Thyroid gland (tissue), 4 donors: ENCODE measurements at regions not wholly inside any gene's neighbourhood (a gene's known extent, or its start where the extent isn't known, plus 50 kb on each side); places are given as distances from the start of the nearest gene placed in this dataset.

Experiments used
- DNase-seq, 2 donors: peaks; one replicate each; pipeline ENCODE4 v3.0.0-alpha.2; 2019
- H3K27ac ChIP-seq, 3 donors: fragments of 200-600 bp; sonication (generic); 1 replicate in 2 of 3; 2 replicates in 1 of 3; pipeline ENCODE4 v1.5.1; 2016 to 2019; ENCODE audit warnings: mild to moderate bottlenecking in 1 of 3, moderate library complexity in 1 of 3
- H3K27me3 ChIP-seq: fragments of 200-600 bp; sonication (generic); one replicate; pipeline ENCODE4 v1.5.1; 2019
- H3K36me3 ChIP-seq, 2 donors: fragments of 200-600 bp; sonication (generic); one replicate each; pipeline ENCODE4 v1.5.1; 2016 to 2019
- H3K4me1 ChIP-seq, 2 donors: fragments of 200-600 bp; sonication (generic); one replicate each; pipeline ENCODE4 v1.5.1; 2017 to 2019
- H3K4me3 ChIP-seq, 3 donors: fragments of 200-600 bp; sonication (generic); replicated peaks in 1 of 3; 1 replicate in 2 of 3; 2 replicates in 1 of 3; pipeline ENCODE4 v1.5.1; 2016; ENCODE audit warnings: mild to moderate bottlenecking in 1 of 3
- H3K9me3 ChIP-seq: fragments of 200-600 bp; sonication (generic); one replicate; pipeline ENCODE4 v1.5.1; 2017
- POLR2A ChIP-seq, 2 donors: fragments of 450-650 bp; IDR thresholded peaks; one replicate each; pipeline ENCODE4 v1.6.1; 2017; ENCODE audit warnings: antibody characterized with exemption in 2 of 2, mild to moderate bottlenecking in 2 of 2, moderate library complexity in 1 of 2
- WGBS, 2 donors: methylation state at CpG; one replicate each; pipeline ENCODE4 v1.1.5; 2017; 5-methylcytosine and 5-hydroxymethylcytosine counted together
- intact Hi-C: fragments of 100-400 bp; cut with DNase I; formaldehyde crosslinking; loops from one replicate; pipeline ENCODE4 v1.15.1; 2023
- TF ChIP-seq, protein P1 (sequence below), 6 experiments: fragments of 200-600 bp in 3 of 6; fragments of 450-650 bp in 3 of 6; sonication (generic) in 3 of 6; IDR thresholded peaks; one replicate each; pipeline ENCODE4 v1.5.1; 2016 to 2019; ENCODE audit warnings: antibody characterized with exemption in 6 of 6, mild to moderate bottlenecking in 2 of 6, inconsistent platforms in 1 of 6, moderate library complexity in 1 of 6

DNA sequence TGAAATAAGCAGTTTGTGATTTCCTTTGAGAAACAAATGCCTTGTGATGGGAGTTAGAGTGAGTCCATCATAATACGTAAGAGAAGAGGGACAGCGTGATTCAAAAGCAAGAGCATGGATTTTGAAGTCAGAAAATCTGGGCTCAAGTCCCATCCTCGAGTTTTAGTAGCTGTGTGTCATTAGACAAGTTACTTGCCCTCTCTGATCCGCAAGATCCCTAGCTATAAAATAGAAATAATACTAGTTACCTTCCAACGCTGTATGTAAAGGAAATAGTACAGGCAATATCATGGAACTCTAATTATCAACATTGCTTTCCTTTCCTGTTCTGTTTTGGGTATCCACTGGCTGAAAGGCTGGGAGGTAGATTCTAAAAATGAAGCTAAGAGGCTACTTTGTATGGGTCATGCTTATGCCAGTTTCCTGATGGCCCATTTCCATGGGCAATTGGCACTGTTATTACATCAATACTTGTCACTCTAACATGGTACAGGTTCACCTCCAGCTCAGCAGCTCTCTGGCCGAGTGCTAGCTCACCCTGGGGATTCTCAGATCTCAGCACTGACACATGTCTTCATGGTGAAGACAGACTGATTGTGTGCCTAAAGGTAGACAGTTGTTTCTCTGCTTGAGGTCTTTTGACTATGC is 241.7 kb upstream of the KLF4 start:
- no peaks in the 10 kb centered on the region for H3K36me3 ChIP-seq
- no peak overlapping the region for H3K27ac ChIP-seq
- no peaks in the 10 kb centered on the region for H3K9me3 ChIP-seq
- intact Hi-C loops: no loop called here
- TF ChIP-seq, protein P1, sequence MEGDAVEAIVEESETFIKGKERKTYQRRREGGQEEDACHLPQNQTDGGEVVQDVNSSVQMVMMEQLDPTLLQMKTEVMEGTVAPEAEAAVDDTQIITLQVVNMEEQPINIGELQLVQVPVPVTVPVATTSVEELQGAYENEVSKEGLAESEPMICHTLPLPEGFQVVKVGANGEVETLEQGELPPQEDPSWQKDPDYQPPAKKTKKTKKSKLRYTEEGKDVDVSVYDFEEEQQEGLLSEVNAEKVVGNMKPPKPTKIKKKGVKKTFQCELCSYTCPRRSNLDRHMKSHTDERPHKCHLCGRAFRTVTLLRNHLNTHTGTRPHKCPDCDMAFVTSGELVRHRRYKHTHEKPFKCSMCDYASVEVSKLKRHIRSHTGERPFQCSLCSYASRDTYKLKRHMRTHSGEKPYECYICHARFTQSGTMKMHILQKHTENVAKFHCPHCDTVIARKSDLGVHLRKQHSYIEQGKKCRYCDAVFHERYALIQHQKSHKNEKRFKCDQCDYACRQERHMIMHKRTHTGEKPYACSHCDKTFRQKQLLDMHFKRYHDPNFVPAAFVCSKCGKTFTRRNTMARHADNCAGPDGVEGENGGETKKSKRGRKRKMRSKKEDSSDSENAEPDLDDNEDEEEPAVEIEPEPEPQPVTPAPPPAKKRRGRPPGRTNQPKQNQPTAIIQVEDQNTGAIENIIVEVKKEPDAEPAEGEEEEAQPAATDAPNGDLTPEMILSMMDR (IDR thresholded peaks at IDR 0.05): no peak
- TF ChIP-seq POLR2A (IDR thresholded peaks at IDR 0.05): no peak
- peaks cover 20 to 26% of the 10 kb centered on the region in 2 donors for H3K4me1 ChIP-seq
- no peak overlapping the region for H3K4me3 ChIP-seq
- DNase-seq: no peak
- H3K27me3 ChIP-seq: no peaks in the 10 kb centered on the region
- 91 to 92% methylated on average over 6 of the region's 6 CpGs for WGBS, 2 donors

DNA sequence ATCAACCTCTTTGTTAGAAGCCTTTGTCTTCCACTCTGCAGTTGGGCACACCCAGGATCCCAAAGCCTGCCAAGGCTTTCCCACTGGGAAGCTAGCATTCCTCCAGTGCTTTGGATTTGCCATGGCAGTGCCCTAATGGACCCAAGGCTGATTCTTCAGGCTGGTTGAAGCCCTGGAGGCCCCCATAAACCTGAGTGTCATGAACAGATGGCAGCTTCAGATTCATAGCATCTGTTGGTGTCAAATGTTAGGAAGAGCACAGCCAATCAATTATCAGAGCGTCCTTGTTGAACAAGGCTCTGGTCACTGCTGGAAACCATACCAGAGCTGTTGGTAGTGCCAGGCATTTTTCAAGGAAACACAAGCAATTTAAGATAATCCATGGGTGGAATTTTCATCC is 241.1 kb upstream of the KLF4 start:
- DNase-seq: no peak
- TF ChIP-seq, protein P1 (IDR thresholded peaks at IDR 0.05): no peak
- Histone ChIP-seq H3K36me3 (no peaks in the 10 kb centered on the region), H3K4me3 (no peak overlapping the region), H3K27ac (no peak overlapping the region), H3K9me3 (no peaks in the 10 kb centered on the region), H3K27me3 (no peaks in the 10 kb centered on the region), H3K4me1 (peaks cover 20 to 26% of the 10 kb centered on the region in 2 donors)
- intact Hi-C loops: no loop called here
- WGBS, 2 donors: 100% methylated on average over 1 of the region's 1 CpG

DNA sequence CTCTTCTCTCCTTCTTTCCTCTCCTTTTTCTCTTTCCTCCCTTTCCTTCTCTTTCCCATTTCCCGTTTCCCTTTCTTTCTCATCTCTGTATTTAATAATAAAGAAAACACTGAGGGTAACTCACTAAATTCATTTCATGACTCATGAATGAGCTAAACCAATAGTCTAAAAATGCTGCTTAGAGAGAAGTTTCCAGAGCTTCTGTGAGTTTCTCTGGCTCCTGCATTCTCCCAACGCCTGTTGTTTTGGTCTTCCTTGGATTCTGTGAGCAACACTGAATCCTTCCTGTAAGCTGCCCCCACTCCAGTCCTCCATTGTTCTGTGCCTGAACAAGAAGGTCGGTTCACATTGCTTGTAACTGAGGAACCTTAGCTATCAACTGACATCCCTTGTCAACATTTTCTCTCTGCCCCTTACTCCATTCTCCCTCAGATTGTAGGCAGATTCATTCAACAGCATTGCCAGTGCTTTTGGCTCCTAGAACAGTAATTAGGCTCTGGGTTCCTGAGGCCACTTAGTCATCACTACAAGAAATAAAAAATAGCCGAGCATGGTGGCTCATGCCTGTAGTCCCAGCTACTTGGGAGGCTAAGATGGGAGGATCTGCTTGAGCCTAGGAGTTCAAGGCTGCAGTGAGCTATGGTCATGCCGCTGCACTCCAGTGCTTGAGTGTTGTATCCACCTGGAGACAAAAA is 237.7 kb upstream of the KLF4 start:
- no peak overlapping the region for H3K27ac ChIP-seq
- 75 to 81% methylated on average over 5 of the region's 5 CpGs for WGBS, 2 donors
- no peaks in the 10 kb centered on the region for H3K36me3 ChIP-seq
- H3K9me3 ChIP-seq: no peaks in the 10 kb centered on the region
- no peak overlapping the region for H3K4me3 ChIP-seq
- no peaks in the 10 kb centered on the region for H3K27me3 ChIP-seq
- intact Hi-C loops: no loop called here
- TF ChIP-seq, protein P1 (IDR thresholded peaks at IDR 0.05): no peak
- TF ChIP-seq POLR2A (IDR thresholded peaks at IDR 0.05): no peak
- H3K4me1 ChIP-seq: no peaks in the 10 kb centered on the region
- no peak for DNase-seq

DNA sequence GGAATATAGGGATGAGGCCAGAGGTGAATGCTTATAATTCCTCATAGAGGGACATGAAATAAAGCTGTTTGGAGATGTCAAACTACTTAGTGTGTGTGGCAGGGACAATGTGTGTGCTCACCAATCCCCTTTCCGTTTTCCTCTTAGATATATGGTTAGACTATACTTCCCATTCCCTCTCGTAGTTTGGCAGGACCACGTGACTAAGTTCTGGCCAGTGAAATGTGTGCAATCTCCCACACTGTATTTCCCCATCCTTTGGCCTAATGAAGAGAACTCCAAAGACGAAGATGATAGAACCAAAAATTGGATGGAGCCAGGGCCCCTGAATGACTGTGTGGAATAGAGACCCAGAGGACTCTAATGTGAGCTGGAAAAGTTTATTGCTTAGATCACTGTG is 233.4 kb upstream of the KLF4 start:
- no peaks in the 10 kb centered on the region for H3K27me3 ChIP-seq
- WGBS, 2 donors: 83 to 87% methylated on average over 4 of the region's 4 CpGs
- intact Hi-C loops: no loop called here
- H3K36me3 ChIP-seq: no peaks in the 10 kb centered on the region
- no peaks in the 10 kb centered on the region for H3K4me1 ChIP-seq
- no peak overlapping the region for H3K4me3 ChIP-seq
- TF ChIP-seq, protein P1 (IDR thresholded peaks at IDR 0.05): no peak
- TF ChIP-seq POLR2A (IDR thresholded peaks at IDR 0.05): no peak
- DNase-seq: no peak
- H3K27ac ChIP-seq: no peak overlapping the region
- no peaks in the 10 kb centered on the region for H3K9me3 ChIP-seq

DNA sequence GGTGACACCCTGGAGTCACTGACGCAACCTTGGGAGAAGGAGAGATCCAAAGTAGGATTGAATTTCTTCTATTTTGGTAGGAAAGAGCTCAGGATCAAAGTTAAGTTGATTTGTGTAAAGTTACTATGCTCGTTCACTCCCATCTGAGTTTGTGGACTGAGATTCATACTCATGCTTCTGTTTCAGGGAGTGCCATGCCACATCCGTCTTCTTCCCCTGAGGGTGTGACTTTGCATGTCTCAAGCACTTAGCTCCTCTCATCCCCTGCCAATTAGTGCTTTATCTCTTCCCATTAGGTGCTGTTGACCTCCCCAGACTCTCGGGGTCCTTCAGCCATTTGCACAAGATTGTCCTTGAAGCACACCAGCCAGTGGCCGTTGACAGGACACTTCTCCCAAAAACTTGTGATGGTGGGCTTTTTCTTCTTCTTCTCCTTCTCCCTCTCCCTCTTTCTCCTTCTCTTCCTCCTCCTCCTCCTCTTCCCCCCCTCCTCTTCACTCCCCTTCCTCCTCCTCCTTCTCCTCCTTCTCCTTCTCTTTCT is 232.2 kb upstream of the KLF4 start:
- no peak overlapping the region for H3K27ac ChIP-seq
- intact Hi-C loops: no loop called here
- 69 to 72% methylated on average over 5 of the region's 5 CpGs for WGBS, 2 donors
- H3K4me3 ChIP-seq: no peak overlapping the region
- no peaks in the 10 kb centered on the region for H3K4me1 ChIP-seq
- H3K9me3 ChIP-seq: no peaks in the 10 kb centered on the region
- H3K36me3 ChIP-seq: no peaks in the 10 kb centered on the region
- DNase-seq: no peak
- no peak for TF ChIP-seq POLR2A (IDR thresholded peaks at IDR 0.05)
- TF ChIP-seq, protein P1 (IDR thresholded peaks at IDR 0.05): no peak
- H3K27me3 ChIP-seq: no peaks in the 10 kb centered on the region
